Activated CD4-positive, alpha-beta memory T cell treated with anti-CD3 and anti-CD28 coated beads, Interleukin-2, amount 10 ng/mL, durations not matched to agents 7 days and 5 days (primary cell): ENCODE measurements at regions not wholly inside any gene's neighbourhood (a gene's known extent, or its start where the extent isn't known, plus 50 kb on each side); places are given as distances from the start of the nearest gene placed in this dataset.

Source experiments
- CTCF ChIA-PET: fragments of 350-600 bp; sonication (Branson Sonifier 250); formaldehyde crosslinking; loops from one replicate; lab custom pipeline; 2021; ENCODE audit warnings: antibody characterized with exemption, inconsistent platforms; lab: Charles Lee
- POLR2A ChIA-PET: fragments of 350-600 bp; sonication (Branson Sonifier 250); formaldehyde crosslinking; loops from one replicate; lab custom pipeline; 2021; ENCODE audit warnings: antibody characterized with exemption; lab: Charles Lee
- DNase-seq: peaks from one replicate; pipeline ENCODE4 v3.0.0-alpha.2; 2020
- H3K27ac Mint-ChIP-seq: one replicate; pipeline ENCODE4 v1.8.0; 2021; ENCODE audit warnings: mild to moderate bottlenecking, mixed read lengths
- H3K27me3 Mint-ChIP-seq: one replicate; pipeline ENCODE4 v1.8.0; 2021; ENCODE audit warnings: mixed read lengths
- H3K36me3 Mint-ChIP-seq: one replicate; pipeline ENCODE4 v1.8.0; 2021; ENCODE audit warnings: low read depth, mixed read lengths
- H3K4me1 Mint-ChIP-seq: one replicate; pipeline ENCODE4 v1.8.0; 2021; ENCODE audit warnings: mixed read lengths
- H3K4me3 Mint-ChIP-seq: one replicate; pipeline ENCODE4 v1.8.0; 2021; ENCODE audit warnings: mild to moderate bottlenecking, mixed read lengths
- H3K9me3 Mint-ChIP-seq: one replicate; pipeline ENCODE4 v1.8.0; 2021; ENCODE audit warnings: mixed read lengths

DNA sequence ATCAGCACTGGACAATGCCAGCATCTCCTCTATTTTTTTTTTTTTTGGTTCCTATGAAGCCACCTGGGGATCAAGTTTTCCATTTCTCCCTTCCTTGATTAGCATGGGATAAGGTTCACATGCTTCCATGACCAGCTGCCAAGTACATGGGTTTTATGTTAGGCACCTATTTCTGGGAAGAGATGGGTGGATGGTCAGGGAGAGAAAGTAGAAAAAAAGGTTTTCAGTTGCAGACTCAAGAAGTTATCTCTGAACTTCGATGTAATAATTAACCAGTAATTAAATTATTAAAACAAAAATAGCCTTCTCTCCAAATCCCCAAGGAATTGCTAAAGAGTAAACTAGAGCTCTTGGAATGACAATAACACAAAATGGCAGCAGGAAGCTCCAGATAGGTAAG is 164.9 kb upstream of the MAF start:
- peaks cover 26% of the 10 kb centered on the region for H3K4me1 Mint-ChIP-seq
- no peaks in the 10 kb centered on the region for H3K9me3 Mint-ChIP-seq
- ChIA-PET POLR2A (no interaction called here), CTCF (no interaction called here)
- H3K4me3 Mint-ChIP-seq: no peak overlapping the region
- DNase-seq: no peak
- peaks cover 3% of the 10 kb centered on the region for H3K27me3 Mint-ChIP-seq
- peaks cover 3% of the 10 kb centered on the region for H3K36me3 Mint-ChIP-seq
- H3K27ac Mint-ChIP-seq: no peak overlapping the region

DNA sequence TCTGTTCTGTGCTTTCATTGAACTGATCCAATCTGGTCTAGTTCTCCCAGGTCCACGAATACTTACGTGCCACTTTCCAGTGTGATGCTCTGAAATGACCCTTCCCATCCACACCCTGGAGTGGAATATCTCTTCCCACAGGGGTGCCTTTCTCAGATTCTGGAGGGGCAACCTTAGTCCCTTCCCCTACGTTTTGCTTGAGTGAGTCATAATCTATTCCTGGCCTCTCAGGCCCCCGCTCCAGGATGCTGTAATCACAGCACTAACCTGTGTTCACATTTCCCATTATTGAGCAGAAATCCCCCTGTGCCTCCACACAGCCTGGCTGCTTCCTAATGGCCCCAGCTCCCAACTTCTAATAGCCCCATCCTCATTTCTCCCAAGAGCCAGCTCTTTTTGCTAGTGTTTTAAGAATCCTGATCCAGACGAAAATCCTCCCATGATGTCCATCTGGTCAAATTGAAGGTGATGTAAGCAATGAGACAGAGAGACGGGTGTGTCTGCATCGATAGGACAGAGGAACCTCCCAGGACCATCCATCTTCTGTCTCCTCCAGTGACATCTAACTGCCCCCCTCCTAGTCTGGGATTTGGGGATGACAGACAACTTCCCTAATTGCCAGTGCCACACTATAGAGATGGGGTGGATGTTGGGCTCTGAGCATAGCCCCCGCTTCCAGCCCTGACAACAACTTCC is 164.0 kb upstream of the MAF start:
- no peak for DNase-seq
- Mint-ChIP-seq H3K36me3 (peaks cover 6% of the 10 kb centered on the region), H3K4me1 (peaks cover 19% of the 10 kb centered on the region), H3K4me3 (no peak overlapping the region), H3K27me3 (peaks cover 3% of the 10 kb centered on the region), H3K9me3 (no peaks in the 10 kb centered on the region), H3K27ac (no peak overlapping the region)
- POLR2A ChIA-PET: no interaction called here
- CTCF ChIA-PET: no interaction called here

DNA sequence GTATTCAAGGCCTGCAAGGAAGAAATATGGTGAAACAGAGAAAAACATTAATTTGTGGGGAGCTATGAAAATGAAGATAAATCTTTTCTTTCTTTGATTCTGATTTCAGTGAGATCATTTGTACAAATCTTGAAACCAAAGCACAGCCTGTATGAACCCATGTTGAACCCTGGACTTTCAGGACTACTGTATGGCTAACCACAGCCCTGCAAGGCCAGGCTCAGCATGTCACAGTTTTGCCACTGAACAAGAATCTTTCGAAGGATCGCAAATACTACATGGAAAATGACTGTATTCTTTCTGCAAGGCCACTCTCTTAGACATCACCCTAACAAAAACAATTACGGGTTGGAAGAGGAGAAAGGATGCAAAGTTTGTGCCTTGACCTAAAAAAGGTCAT is 161.7 kb upstream of the MAF start:
- ChIA-PET CTCF (no interaction called here), POLR2A (no interaction called here)
- H3K36me3 Mint-ChIP-seq: peaks cover 14% of the 10 kb centered on the region
- no peak for DNase-seq
- H3K9me3 Mint-ChIP-seq: no peaks in the 10 kb centered on the region
- H3K4me1 Mint-ChIP-seq: peaks cover 10% of the 10 kb centered on the region
- H3K27ac Mint-ChIP-seq: no peak overlapping the region
- no peak overlapping the region for H3K4me3 Mint-ChIP-seq
- peaks cover 3% of the 10 kb centered on the region for H3K27me3 Mint-ChIP-seq

DNA sequence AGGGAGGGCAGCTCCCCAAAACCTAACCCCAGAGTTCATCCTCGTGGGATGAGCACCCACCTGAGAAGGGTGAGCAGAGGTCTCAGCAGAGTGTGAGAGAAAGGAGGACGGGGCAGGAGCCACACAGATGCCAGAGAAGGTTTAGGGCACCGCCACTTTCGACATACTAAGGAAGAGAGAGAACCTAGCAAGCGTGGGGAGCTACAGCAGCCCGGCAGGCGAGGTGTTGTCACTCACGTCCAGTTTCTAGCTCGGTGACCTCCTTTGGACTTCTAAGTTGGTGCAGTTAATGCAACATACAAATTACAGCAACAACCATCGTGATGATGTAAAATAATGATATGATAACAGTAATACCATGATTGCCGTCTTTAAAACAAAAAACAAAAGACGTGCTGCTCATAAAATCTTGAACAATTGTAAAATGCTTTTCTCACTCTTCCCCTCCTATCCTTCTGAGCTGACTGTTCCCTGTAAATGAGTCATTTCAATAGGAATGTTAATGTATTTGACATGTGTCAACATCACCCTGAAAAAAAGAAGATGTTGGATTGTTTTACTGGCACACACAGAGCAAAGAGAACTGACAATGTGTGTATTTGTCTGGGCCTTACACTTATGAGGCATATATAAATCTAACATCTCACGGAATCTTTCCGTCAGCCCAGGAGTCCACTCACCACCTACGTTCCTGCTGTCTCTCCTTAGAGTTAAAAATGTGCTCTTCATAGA is 158.2 kb upstream of the MAF start:
- Mint-ChIP-seq H3K27ac (no peak overlapping the region), H3K4me3 (no peak overlapping the region), H3K36me3 (peaks cover 23% of the 10 kb centered on the region), H3K4me1 (peaks cover 39% of the 10 kb centered on the region), H3K27me3 (peaks cover 3% of the 10 kb centered on the region), H3K9me3 (peaks cover 5% of the 10 kb centered on the region)
- ChIA-PET POLR2A (no interaction called here), CTCF (no interaction called here)
- no peak for DNase-seq

DNA sequence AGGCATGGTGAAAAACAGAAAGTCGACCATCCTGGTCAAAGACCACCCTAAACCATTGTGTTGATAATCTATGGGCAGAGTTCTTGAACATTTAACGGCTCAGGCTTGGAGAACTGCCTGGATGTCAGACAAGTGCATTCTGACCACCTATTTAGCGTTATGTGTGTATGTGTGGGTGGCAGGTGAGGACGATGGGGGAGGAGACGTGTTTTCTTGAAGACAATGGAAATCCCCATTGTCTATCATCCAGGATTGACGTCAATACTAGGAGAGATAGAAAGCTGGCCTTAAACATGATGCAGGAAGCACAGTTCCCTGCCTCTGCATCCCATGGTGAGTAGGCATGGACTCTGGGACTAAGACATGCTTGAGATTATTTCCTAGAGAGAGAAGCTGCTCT is 157.4 kb upstream of the MAF start:
- CTCF ChIA-PET: interaction anchor here (0.6 kb wide), 1 partner anchor 330 kb away, joined by 3 read pairs; no protein-coding TSS in a partner anchor
- no peak for DNase-seq
- no peak overlapping the region for H3K4me3 Mint-ChIP-seq
- H3K27ac Mint-ChIP-seq: no peak overlapping the region
- peaks cover 23% of the 10 kb centered on the region for H3K36me3 Mint-ChIP-seq
- peaks cover 5% of the 10 kb centered on the region for H3K9me3 Mint-ChIP-seq
- POLR2A ChIA-PET: no interaction called here
- H3K27me3 Mint-ChIP-seq: peaks cover 3% of the 10 kb centered on the region
- peaks cover 41% of the 10 kb centered on the region for H3K4me1 Mint-ChIP-seq

DNA sequence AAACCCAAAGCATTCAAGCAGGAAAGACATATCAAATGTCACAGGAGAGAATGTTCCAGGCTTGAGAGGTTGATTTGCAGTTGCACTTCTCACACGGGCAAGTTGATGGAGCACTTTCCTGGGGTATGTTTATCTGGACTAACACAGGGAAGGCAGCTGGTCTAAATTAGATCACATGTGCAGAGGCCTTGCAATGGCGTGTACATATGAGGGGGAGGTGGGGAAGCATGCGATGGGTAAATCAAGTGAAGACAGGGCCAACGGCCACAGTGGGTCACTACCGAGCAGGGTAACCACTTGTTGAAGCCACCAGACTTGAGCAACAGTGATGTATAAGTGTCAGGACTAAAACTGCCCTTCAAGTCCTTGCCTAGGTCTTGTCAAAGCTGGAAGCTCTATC is 156.6 kb upstream of the MAF start:
- Mint-ChIP-seq H3K4me1 (peaks cover 41% of the 10 kb centered on the region), H3K27ac (no peak overlapping the region), H3K36me3 (peaks cover 26% of the 10 kb centered on the region), H3K4me3 (no peak overlapping the region), H3K9me3 (peaks cover 7% of the 10 kb centered on the region), H3K27me3 (peaks cover 4% of the 10 kb centered on the region)
- POLR2A ChIA-PET: no interaction called here
- CTCF ChIA-PET: no interaction called here
- DNase-seq: no peak

DNA sequence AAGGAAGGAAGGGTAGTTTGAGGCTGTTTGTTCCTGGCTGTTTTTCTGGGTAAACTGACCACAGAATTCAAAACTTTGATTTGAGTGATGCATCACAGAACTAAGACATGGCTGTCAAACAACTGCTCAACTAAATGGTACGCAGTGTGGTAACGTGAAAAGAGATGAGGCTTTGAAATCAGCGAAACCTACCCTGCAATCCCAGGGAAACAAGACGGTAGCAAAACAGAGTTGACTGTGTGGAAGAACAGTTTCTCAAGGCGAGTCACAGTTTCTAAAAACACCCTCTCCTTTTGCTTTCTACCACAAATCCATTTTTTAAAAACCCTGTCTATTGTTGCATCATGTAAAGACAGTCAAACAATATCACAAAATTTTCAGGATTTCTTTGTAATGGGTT is 156.0 kb upstream of the MAF start:
- H3K4me1 Mint-ChIP-seq: peaks cover 41% of the 10 kb centered on the region
- ChIA-PET POLR2A (no interaction called here), CTCF (no interaction called here)
- H3K36me3 Mint-ChIP-seq: peaks cover 30% of the 10 kb centered on the region
- H3K4me3 Mint-ChIP-seq: no peak overlapping the region
- H3K9me3 Mint-ChIP-seq: peaks cover 7% of the 10 kb centered on the region
- DNase-seq: no peak
- H3K27ac Mint-ChIP-seq: no peak overlapping the region
- H3K27me3 Mint-ChIP-seq: peaks cover 4% of the 10 kb centered on the region

DNA sequence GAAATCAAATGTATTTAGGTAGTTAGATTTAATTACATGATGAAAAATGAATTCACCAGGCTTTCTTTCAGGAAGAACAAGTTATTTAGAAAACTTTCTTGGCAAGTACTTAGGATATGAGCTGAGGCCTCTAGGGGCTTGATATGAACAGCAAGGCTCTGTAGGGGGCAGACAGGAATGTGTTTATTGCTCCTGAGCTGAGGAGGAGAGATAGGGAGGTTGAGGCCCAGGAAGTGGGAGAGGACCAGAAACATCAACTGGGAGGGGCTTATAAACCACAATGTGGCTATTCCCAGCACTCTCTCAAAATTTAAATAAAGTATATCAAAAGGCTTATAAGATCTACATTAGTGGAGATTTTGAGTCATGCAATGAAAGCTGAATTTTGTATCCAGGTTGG is 154.0 kb upstream of the MAF start:
- POLR2A ChIA-PET: interaction anchor here (0.9 to 1.4 kb wide), 3 partner anchors 37 to 152 kb away, joined by 3 read pairs; no protein-coding TSS in a partner anchor
- CTCF ChIA-PET: no interaction called here
- no peak overlapping the region for H3K4me3 Mint-ChIP-seq

DNA sequence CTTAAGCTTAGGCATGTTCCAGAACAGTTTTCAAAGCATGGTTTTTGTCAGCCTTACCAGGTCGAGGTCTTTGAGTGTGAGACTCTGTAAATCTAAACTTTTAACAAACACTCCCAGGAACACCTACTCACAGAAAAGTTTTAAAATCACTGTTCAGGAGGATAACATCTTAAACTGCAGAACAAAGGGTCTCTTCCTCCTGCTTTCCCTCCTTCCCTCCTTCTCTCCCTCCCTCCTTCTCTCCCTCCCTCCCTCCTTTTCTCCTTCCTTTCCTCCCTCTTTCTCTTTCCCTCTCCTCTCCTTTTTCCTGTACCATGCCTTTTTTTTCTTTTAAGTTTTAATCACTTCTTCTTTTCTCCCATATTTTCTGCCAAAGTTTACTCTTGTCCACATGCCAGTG is 153.5 kb upstream of the MAF start:
- peaks cover 47% of the 10 kb centered on the region for H3K4me1 Mint-ChIP-seq
- H3K36me3 Mint-ChIP-seq: peaks cover 30% of the 10 kb centered on the region
- H3K4me3 Mint-ChIP-seq: no peak overlapping the region
- no peak overlapping the region for H3K27ac Mint-ChIP-seq
- peaks cover 2% of the 10 kb centered on the region for H3K27me3 Mint-ChIP-seq
- ChIA-PET POLR2A (interaction anchor here (0.6 to 1.4 kb wide), 3 partner anchors 40 to 917 kb away, joined by 3 read pairs; no protein-coding TSS in a partner anchor), CTCF (no interaction called here)
- DNase-seq: no peak
- peaks cover 8% of the 10 kb centered on the region for H3K9me3 Mint-ChIP-seq

More for the DNA sequence above, 154.0 kb upstream of the MAF start:
- H3K36me3 Mint-ChIP-seq: peaks cover 30% of the 10 kb centered on the region
- H3K27ac Mint-ChIP-seq: no peak overlapping the region
- peaks cover 2% of the 10 kb centered on the region for H3K27me3 Mint-ChIP-seq
- no peak for DNase-seq
- peaks cover 43% of the 10 kb centered on the region for H3K4me1 Mint-ChIP-seq
- peaks cover 8% of the 10 kb centered on the region for H3K9me3 Mint-ChIP-seq

DNA sequence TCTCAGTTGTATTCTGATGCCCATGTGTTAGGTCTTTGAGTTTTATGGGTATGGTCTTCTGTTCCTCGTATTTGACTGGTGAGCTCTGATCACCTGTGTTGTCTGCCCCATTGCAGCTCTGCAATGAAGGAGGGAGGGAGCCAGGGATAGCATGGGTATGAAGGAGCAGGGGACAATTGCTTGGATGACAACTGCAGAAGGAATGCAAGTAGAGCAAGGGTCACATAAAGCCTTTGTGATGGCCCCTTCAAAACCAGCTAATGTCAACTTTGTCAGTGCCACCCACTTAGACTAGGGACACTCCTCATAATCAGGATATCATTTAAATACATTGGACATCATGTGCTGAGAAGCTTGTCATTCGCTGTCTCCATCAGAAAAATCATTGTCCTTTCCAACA is 152.7 kb upstream of the MAF start:
- H3K4me3 Mint-ChIP-seq: no peak overlapping the region
- DNase-seq: no peak
- POLR2A ChIA-PET: no interaction called here
- no peak overlapping the region for H3K27ac Mint-ChIP-seq
- H3K36me3 Mint-ChIP-seq: peaks cover 30% of the 10 kb centered on the region
- H3K27me3 Mint-ChIP-seq: peaks cover 2% of the 10 kb centered on the region
- peaks cover 49% of the 10 kb centered on the region for H3K4me1 Mint-ChIP-seq
- H3K9me3 Mint-ChIP-seq: peaks cover 8% of the 10 kb centered on the region
- CTCF ChIA-PET: interaction anchor here (0.7 kb wide), 1 partner anchor 207 kb away, joined by 4 read pairs; no protein-coding TSS in a partner anchor

DNA sequence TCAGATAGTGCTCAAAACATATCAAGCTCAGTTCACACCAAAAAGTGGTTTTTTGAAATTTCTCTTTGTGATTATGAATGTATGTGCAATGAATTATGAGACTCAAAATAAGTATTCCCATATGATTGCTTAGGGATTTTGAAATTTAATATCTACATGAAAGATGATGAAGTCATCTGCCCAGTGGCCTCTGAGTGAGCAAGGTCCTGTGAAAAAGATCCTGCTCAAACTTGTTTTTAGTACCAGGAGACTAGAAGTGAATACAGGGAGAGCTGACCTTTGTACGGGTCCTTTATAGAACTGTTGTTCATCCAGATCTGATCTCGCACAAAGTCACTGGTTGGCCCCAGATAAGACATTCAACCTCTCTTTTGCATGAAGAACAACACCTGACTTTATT is 151.9 kb upstream of the MAF start:
- H3K27me3 Mint-ChIP-seq: peaks cover 2% of the 10 kb centered on the region
- peaks cover 8% of the 10 kb centered on the region for H3K9me3 Mint-ChIP-seq
- H3K4me1 Mint-ChIP-seq: peaks cover 50% of the 10 kb centered on the region
- CTCF ChIA-PET: interaction anchor here (1.1 kb wide), 1 partner anchor 21 kb away, joined by 3 read pairs; no protein-coding TSS in a partner anchor
- no peak for DNase-seq
- H3K4me3 Mint-ChIP-seq: no peak overlapping the region
- peaks cover 25% of the 10 kb centered on the region for H3K36me3 Mint-ChIP-seq
- POLR2A ChIA-PET: interaction anchor here (1.3 kb wide), 1 partner anchor 18 kb away, joined by 3 read pairs; no protein-coding TSS in a partner anchor
- no peak overlapping the region for H3K27ac Mint-ChIP-seq

DNA sequence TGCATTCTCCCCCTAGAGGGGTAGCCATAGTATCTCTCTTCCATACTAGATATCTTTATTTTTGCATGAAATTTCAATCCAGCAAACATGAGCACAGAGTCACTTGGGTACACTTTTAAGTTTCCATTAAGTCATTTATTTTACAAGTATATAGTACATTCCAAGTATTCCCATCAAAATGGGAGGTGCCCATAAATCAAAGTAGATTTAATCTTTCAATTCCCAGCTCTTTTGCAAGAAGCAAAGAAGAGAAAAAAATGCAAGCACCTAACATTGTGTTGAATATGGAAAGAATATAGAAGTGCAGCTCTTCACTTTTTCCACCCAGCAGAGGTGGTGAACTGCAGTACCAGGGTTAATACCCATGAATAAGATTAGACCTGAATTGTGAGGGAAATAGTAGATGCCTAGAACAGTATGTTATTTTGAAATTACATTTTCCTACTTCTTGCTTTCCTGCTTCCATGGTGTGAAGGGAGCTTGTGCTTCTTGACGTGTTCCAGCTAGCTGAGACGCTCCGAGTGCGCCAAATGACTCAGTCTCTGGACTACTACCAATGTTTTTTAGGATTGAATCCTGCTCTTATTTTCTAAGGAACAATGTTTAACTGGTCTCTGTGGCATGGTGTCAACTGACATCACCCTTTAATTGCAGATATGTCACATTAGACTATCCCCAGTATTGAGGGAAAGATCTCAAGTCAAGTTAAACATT is 151.1 kb upstream of the MAF start:
- H3K27me3 Mint-ChIP-seq: peaks cover 3% of the 10 kb centered on the region
- no peak for DNase-seq
- peaks cover 19% of the 10 kb centered on the region for H3K36me3 Mint-ChIP-seq
- peaks cover 4% of the 10 kb centered on the region for H3K9me3 Mint-ChIP-seq
- ChIA-PET POLR2A (interaction anchor here (1.3 kb wide), 1 partner anchor 19 kb away, joined by 3 read pairs; no protein-coding TSS in a partner anchor), CTCF (interaction anchor here (1.1 kb wide), 1 partner anchor 21 kb away, joined by 3 read pairs; no protein-coding TSS in a partner anchor)
- H3K4me1 Mint-ChIP-seq: peaks cover 43% of the 10 kb centered on the region
- no peak overlapping the region for H3K4me3 Mint-ChIP-seq
- H3K27ac Mint-ChIP-seq: no peak overlapping the region

DNA sequence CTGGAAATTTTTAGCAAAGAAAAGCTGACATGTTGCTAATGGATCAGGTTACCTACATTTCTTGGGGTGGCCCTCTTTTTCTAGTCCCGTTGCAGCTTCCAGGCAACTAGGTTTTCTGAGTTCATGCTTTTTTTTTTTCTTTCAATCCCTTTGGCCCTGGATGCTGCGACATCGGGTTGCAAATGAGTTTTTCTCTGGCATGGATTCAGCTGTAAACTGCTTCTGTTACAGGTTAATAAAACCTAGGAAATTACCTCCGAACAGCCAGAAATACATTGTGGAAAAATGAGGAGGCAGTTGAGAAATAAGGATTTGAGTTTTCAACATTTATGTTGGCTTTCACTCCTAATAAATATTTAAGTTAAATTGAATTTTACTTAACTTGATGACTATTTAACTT is 149.8 kb upstream of the MAF start:
- no peak overlapping the region for H3K4me3 Mint-ChIP-seq
- H3K9me3 Mint-ChIP-seq: peaks cover 4% of the 10 kb centered on the region
- H3K27ac Mint-ChIP-seq: no peak overlapping the region
- ChIA-PET CTCF (no interaction called here), POLR2A (no interaction called here)
- peaks cover 18% of the 10 kb centered on the region for H3K36me3 Mint-ChIP-seq
- H3K4me1 Mint-ChIP-seq: peaks cover 35% of the 10 kb centered on the region
- no peak for DNase-seq
- H3K27me3 Mint-ChIP-seq: peaks cover 4% of the 10 kb centered on the region
